ENCODE measurements at regions not wholly inside any gene's neighbourhood (a gene's known extent, or its start where the extent isn't known, plus 50 kb on each side); places are given as distances from the start of the nearest gene placed in this dataset.
"Not testable (repeated sequence)": the region's sequence is repeated elsewhere in the genome, so short reads cannot be mapped to it uniquely, and the experiment has no call there.

- no peak for TF ChIP-seq POLR2A (IDR thresholded peaks at IDR 0.05)
- no peak overlapping the region for H3K27ac ChIP-seq
Observed at GRCh38 chr1:224543453-224543852, 72.7 kb upstream of the CNIH3 start.

GRCh38 chr1:224544346-224545110 lies 71.6 kb upstream of the CNIH3 start:
- Histone ChIP-seq H3K4me1 (no peaks in the 10 kb centered on the region), H3K9me3 (no peaks in the 10 kb centered on the region), H3K36me3 (no peaks in the 10 kb centered on the region), H3K4me3 (no peak overlapping the region), H3K27ac (no peak overlapping the region), H3K27me3 (replicated peaks in 1 of 7) (no peaks in the 10 kb centered on the region)
- TF ChIP-seq POLR2A (IDR thresholded peaks at IDR 0.05) (no peak), POLR2AphosphoS5 (IDR thresholded peaks at IDR 0.05) (no peak), CTCF (IDR thresholded peaks at IDR 0.05 in 8 of 11, conservative IDR thresholded peaks at IDR 0.05 in 3 of 11) (no peak)
- DNase-seq, result no peak
- WGBS, 5 donors, result 86 to 94% (median 88%) methylated on average over 6 of the region's 6 CpGs
- intact Hi-C loops (cut with DNase I; ENCODE audit: low total_unique reads), result no loop called here

More at GRCh38 chr1:224543453-224543852, 72.7 kb upstream of the CNIH3 start:
- no peak overlapping the region for H3K4me3 ChIP-seq
- H3K36me3 ChIP-seq, result no peaks in the 10 kb centered on the region
- no peak for DNase-seq
- H3K4me1 ChIP-seq, result no peaks in the 10 kb centered on the region
- 90 to 100% (median 99%) methylated on average over 1 of the region's 1 CpG for WGBS, 5 donors
- no peaks in the 10 kb centered on the region for H3K27me3 ChIP-seq (replicated peaks in 1 of 7)
- no peaks in the 10 kb centered on the region for H3K9me3 ChIP-seq
- intact Hi-C loops (cut with DNase I; ENCODE audit: low total_unique reads), result no loop called here

GRCh38 chr1:224545571-224545970 lies 70.5 kb upstream of the CNIH3 start:
- intact Hi-C loops (cut with DNase I; ENCODE audit: low total_unique reads), result no loop called here
- DNase-seq, result no peak
- Histone ChIP-seq H3K27ac (no peak overlapping the region), H3K9me3 (no peaks in the 10 kb centered on the region), H3K4me1 (no peaks in the 10 kb centered on the region), H3K4me3 (no peak overlapping the region), H3K27me3 (replicated peaks in 1 of 7) (no peaks in the 10 kb centered on the region), H3K36me3 (no peaks in the 10 kb centered on the region)
- no peak for TF ChIP-seq POLR2AphosphoS5 (IDR thresholded peaks at IDR 0.05)
- TF ChIP-seq CTCF (IDR thresholded peaks at IDR 0.05 in 8 of 11, conservative IDR thresholded peaks at IDR 0.05 in 3 of 11), result no peak
- TF ChIP-seq POLR2A (IDR thresholded peaks at IDR 0.05), result no peak
- WGBS, 5 donors, result 74 to 89% (median 81%) methylated on average over 4 of the region's 4 CpGs

- intact Hi-C loops (cut with DNase I; ENCODE audit: low total_unique reads), result no loop called here
- TF ChIP-seq CTCF (IDR thresholded peaks at IDR 0.05 in 8 of 11, conservative IDR thresholded peaks at IDR 0.05 in 3 of 11) (no peak), POLR2AphosphoS5 (IDR thresholded peaks at IDR 0.05) (no peak), POLR2A (IDR thresholded peaks at IDR 0.05) (no peak)
- DNase-seq, result no peak
- Histone ChIP-seq H3K9me3 (no peaks in the 10 kb centered on the region), H3K27me3 (replicated peaks in 1 of 7) (no peaks in the 10 kb centered on the region), H3K4me1 (no peaks in the 10 kb centered on the region), H3K27ac (no peak overlapping the region), H3K36me3 (no peaks in the 10 kb centered on the region), H3K4me3 (no peak overlapping the region)
- WGBS, 5 donors, result 87 to 94% (median 93%) methylated on average over 4 of the region's 4 CpGs
Observed at GRCh38 chr1:224548676-224549075, 67.4 kb upstream of the CNIH3 start.

GRCh38 chr1:224551189-224551588 lies 64.9 kb upstream of the CNIH3 start:
- WGBS, 5 donors, result 92 to 97% (median 94%) methylated on average over 4 of the region's 4 CpGs
- intact Hi-C loops (cut with DNase I; ENCODE audit: low total_unique reads); H3K4me3 ChIP-seq; H3K27ac ChIP-seq; DNase-seq; H3K4me1 ChIP-seq; H3K9me3 ChIP-seq; H3K27me3 ChIP-seq (replicated peaks in 1 of 7); H3K36me3 ChIP-seq: not testable (repeated sequence)

All from spleen (tissue), 11 donors.